Astrocyte (in vitro differentiated cells and primary cell): ENCODE measurements at regions not wholly inside any gene's neighbourhood (a gene's known extent, or its start where the extent isn't known, plus 50 kb on each side); places are given as distances from the start of the nearest gene placed in this dataset.

ENCODE experiments used
- EZH2 ChIP-seq: IDR thresholded peaks from 2 replicates; pipeline ENCODE4 v1.6.1; 2012; ENCODE audit warnings: mild to moderate bottlenecking, low read length, inconsistent platforms; ENCODE audit not compliant: insufficient read depth
- TF ChIP-seq, protein P1 (sequence below): IDR thresholded peaks from 2 replicates; pipeline ENCODE4 v1.5.1; 2011; ENCODE audit warnings: low read depth, mild to moderate bottlenecking, inconsistent platforms, low read length, moderate library complexity; ENCODE audit not compliant: insufficient read depth

- no peak for TF ChIP-seq EZH2
- TF ChIP-seq, protein P1, sequence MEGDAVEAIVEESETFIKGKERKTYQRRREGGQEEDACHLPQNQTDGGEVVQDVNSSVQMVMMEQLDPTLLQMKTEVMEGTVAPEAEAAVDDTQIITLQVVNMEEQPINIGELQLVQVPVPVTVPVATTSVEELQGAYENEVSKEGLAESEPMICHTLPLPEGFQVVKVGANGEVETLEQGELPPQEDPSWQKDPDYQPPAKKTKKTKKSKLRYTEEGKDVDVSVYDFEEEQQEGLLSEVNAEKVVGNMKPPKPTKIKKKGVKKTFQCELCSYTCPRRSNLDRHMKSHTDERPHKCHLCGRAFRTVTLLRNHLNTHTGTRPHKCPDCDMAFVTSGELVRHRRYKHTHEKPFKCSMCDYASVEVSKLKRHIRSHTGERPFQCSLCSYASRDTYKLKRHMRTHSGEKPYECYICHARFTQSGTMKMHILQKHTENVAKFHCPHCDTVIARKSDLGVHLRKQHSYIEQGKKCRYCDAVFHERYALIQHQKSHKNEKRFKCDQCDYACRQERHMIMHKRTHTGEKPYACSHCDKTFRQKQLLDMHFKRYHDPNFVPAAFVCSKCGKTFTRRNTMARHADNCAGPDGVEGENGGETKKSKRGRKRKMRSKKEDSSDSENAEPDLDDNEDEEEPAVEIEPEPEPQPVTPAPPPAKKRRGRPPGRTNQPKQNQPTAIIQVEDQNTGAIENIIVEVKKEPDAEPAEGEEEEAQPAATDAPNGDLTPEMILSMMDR: no peak
These were observed 68.1 kb downstream of the MTERF1 start for GRCh38 chr7:91812388-91812787.
